Right atrium auricular region (tissue), 2 donors: ENCODE measurements at regions not wholly inside any gene's neighbourhood (a gene's known extent, or its start where the extent isn't known, plus 50 kb on each side); places are given as distances from the start of the nearest gene placed in this dataset.

Source experiments
- DNase-seq: peaks from one replicate; pipeline ENCODE4 v3.0.0-alpha.2; 2019; ENCODE audit warnings: low spot score
- H3K27ac ChIP-seq, 2 donors: fragments of 200-600 bp; sonication (generic); 1 replicate in 1 of 2; 2 replicates in 1 of 2; pipeline ENCODE4 v1.5.1; 2016 to 2019
- H3K27me3 ChIP-seq, 2 donors: fragments of 200-600 bp; sonication (generic); one replicate each; pipeline versions ENCODE4 v1.5.1 to v1.6.0; 2017 to 2019
- H3K36me3 ChIP-seq: fragments of 200-600 bp; sonication (generic); one replicate; pipeline ENCODE4 v1.5.1; 2016
- H3K4me1 ChIP-seq, 2 donors: fragments of 200-600 bp; sonication (generic); one replicate each; pipeline versions ENCODE4 v1.5.1 to v1.6.0; 2017 to 2019
- H3K4me3 ChIP-seq, 2 donors: fragments of 200-600 bp; sonication (generic); 1 replicate in 1 of 2; 2 replicates in 1 of 2; pipeline ENCODE4 v1.5.1; 2017 to 2019; ENCODE audit warnings: mild to moderate bottlenecking in 1 of 2, moderate library complexity in 1 of 2
- H3K9me3 ChIP-seq, 2 donors: fragments of 200-600 bp; sonication (generic); one replicate each; pipeline ENCODE4 v1.5.1; 2019
- CTCF ChIP-seq, 2 donors: fragments of 200-600 bp; sonication (generic); IDR thresholded peaks; one replicate each; pipeline ENCODE4 v1.5.1; 2019; ENCODE audit warnings: antibody characterized with exemption in 2 of 2

- H3K27ac ChIP-seq, result no peak overlapping the region
- H3K27me3 ChIP-seq, result no peaks in the 10 kb centered on the region
- H3K9me3 ChIP-seq, result no peaks in the 10 kb centered on the region
- H3K4me3 ChIP-seq, result no peak overlapping the region
- no peaks in the 10 kb centered on the region for H3K36me3 ChIP-seq
- H3K4me1 ChIP-seq, result no peaks in the 10 kb centered on the region
- DNase-seq, result no peak
- TF ChIP-seq CTCF (IDR thresholded peaks at IDR 0.05), result no peak
Observed at GRCh38 chr14:97024300-97024699, 227.1 kb downstream of the VRK1 start.

GRCh38 chr14:97025722-97026121 is 228.5 kb downstream of the VRK1 start:
- no peak for DNase-seq
- Histone ChIP-seq H3K4me1 (no peaks in the 10 kb centered on the region), H3K4me3 (no peak overlapping the region), H3K27me3 (no peaks in the 10 kb centered on the region), H3K27ac (no peak overlapping the region), H3K9me3 (no peaks in the 10 kb centered on the region), H3K36me3 (no peaks in the 10 kb centered on the region)
- no peak for TF ChIP-seq CTCF (IDR thresholded peaks at IDR 0.05)

- Histone ChIP-seq H3K4me3 (no peak overlapping the region), H3K9me3 (no peaks in the 10 kb centered on the region), H3K4me1 (no peaks in the 10 kb centered on the region), H3K27ac (no peak overlapping the region), H3K36me3 (no peaks in the 10 kb centered on the region), H3K27me3 (no peaks in the 10 kb centered on the region)
- no peak for TF ChIP-seq CTCF (IDR thresholded peaks at IDR 0.05)
- DNase-seq, result no peak
Observed at GRCh38 chr14:97027256-97027999, 230.2 kb downstream of the VRK1 start.

GRCh38 chr14:97028382-97028781 is 231.2 kb downstream of the VRK1 start:
- Histone ChIP-seq H3K9me3 (no peaks in the 10 kb centered on the region), H3K36me3 (no peaks in the 10 kb centered on the region), H3K27me3 (peaks cover 0 to 7% of the 10 kb centered on the region in 2 donors), H3K27ac (no peak overlapping the region), H3K4me1 (peaks cover 0 to 6% of the 10 kb centered on the region in 2 donors), H3K4me3 (no peak overlapping the region)
- TF ChIP-seq CTCF (IDR thresholded peaks at IDR 0.05), result no peak
- no peak for DNase-seq

- Histone ChIP-seq H3K27ac (no peak overlapping the region), H3K9me3 (no peaks in the 10 kb centered on the region), H3K36me3 (no peaks in the 10 kb centered on the region), H3K4me1 (peaks cover 0 to 7% of the 10 kb centered on the region in 2 donors), H3K4me3 (no peak overlapping the region), H3K27me3 (peaks cover 0 to 9% of the 10 kb centered on the region in 2 donors)
- no peak for DNase-seq
- no peak for TF ChIP-seq CTCF (IDR thresholded peaks at IDR 0.05)
Observed at GRCh38 chr14:97029800-97030199, 232.6 kb downstream of the VRK1 start.

- H3K27me3 ChIP-seq, result peaks cover 0 to 9% of the 10 kb centered on the region in 2 donors
- DNase-seq, result no peak
- TF ChIP-seq CTCF (IDR thresholded peaks at IDR 0.05), result no peak
- no peaks in the 10 kb centered on the region for H3K9me3 ChIP-seq
- no peak overlapping the region for H3K4me3 ChIP-seq
- H3K27ac ChIP-seq, result no peak overlapping the region
- no peaks in the 10 kb centered on the region for H3K36me3 ChIP-seq
- peaks cover 0 to 7% of the 10 kb centered on the region in 2 donors for H3K4me1 ChIP-seq
Observed at GRCh38 chr14:97031530-97031929, 234.3 kb downstream of the VRK1 start.
